D341Med (cell line): ENCODE measurements at regions not wholly inside any gene's neighbourhood (a gene's known extent, or its start where the extent isn't known, plus 50 kb on each side); places are given as distances from the start of the nearest gene placed in this dataset.

Experiments used
- DNase-seq: peaks from one replicate; pipeline ENCODE4 v3.0.0; 2012; ENCODE audit warnings: low spot score

DNA sequence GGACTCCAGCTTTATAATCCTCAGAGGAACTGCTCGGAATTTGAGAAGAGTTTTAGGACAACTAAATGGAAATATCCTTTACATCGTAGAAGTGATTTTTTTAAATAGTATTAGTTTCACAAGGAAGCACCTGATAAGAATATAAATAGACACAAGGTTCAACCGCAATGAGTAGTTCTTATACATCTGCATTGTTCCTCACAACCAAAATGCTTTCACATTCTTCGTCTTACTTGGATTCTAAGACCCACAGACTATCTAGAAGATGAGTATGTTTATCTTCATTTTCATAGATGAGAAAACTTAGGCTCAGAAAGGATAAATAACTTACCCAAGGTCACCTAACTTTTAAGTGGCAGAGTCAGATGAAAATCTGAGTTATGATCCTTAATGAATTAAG, 469.0 kb downstream of the GALC start:
- DNase-seq: no peak

DNA sequence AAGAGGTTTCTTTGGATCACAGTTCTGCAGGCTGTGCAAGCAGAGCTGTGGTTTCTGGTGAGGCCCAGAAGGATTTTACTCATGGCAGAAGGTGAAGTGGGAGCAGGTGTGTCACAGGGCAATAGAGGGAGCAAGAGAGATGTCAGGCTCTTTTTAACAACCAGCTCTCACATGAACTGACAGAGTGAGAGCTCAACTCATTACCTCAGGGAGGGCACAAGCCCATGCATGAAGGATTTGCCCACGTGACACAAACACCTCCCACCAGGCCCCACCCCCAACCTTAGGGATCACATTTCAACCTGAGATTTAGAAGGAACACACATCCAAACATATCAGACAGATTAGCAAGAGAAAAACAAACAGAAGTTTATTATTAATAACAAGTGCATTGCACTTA, 470.4 kb downstream of the GALC start:
- no peak for DNase-seq

DNA sequence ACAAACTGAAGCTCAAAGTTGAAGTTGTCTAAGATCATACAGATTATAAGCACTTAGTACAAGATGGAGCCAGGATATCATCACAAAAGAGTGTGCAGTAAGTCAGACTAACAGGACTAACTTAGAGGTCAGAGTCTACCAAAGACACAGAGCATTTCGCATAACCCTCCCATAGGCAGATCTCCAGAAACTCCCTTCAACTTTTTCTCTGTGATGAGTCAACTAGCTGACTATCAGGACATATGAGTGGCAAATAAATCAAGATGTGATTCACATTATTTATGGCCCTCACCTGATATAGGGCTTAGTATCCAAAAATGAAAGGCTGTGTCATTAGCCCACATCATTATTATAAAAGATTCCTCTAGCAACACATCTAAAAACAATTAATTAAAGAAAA, 484.6 kb downstream of the GALC start:
- no peak for DNase-seq

GRCh38 chr14:87503711-87504110, 489.3 kb downstream of the GALC start:
- DNase-seq: no peak

GRCh38 chr14:87497301-87497700, 495.7 kb downstream of the GALC start:
- no peak for DNase-seq

GRCh38 chr14:87494010-87494409, 499.0 kb downstream of the GALC start:
- no peak for DNase-seq

- DNase-seq: no peak
These were observed 500.4 kb downstream of the GALC start for GRCh38 chr14:87492561-87492960.

GRCh38 chr14:87491816-87492215, 501.2 kb downstream of the GALC start:
- no peak for DNase-seq

GRCh38 chr14:87489196-87489819, 503.7 kb downstream of the GALC start:
- DNase-seq: no peak

GRCh38 chr14:87483271-87484260, 509.4 kb downstream of the GALC start:
- DNase-seq: no peak

- no peak for DNase-seq
These were observed 524.5 kb downstream of the GALC start for GRCh38 chr14:87468531-87468930.

DNA sequence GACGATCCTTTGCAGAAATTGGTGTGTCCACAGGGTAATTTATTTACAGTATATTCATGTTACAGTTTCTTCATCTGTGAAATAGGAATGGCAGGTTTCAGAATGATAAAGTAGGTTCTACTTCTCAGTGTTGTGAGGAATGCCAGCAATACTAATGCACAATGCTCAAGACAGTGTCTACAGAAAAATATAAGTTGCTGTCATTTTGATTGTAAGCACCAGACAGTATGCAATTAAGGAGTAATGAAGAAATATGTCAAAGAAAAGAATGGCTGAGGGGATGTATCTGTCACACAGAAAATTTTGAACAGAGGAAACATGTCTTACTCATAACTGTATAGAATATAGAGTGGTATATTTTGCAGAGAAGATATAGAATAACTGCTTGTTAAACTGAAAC, 525.4 kb downstream of the GALC start:
- DNase-seq: no peak

GRCh38 chr14:87465770-87466169, 527.2 kb downstream of the GALC start:
- DNase-seq: no peak

GRCh38 chr14:87461704-87462103, 531.3 kb downstream of the GALC start:
- DNase-seq: no peak

DNA sequence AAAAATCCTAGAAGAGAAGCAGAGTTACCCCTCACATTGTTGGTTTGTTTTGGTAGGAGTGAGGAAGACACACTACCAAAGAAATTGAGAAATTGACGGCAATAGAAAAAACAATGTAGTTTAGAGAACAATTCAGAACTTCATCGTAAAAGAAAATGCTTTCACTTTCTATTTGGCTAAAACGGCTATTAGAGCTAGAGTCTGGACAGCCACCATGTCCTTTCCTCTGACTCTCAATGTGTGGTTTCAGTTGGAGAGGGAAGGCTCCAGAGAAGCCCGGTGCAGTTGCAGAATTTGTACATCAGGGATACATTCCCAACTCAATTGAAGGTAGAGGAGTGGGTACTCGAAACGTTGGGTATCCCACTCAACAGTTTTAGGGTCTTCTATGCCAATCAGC, 535.3 kb downstream of the GALC start:
- DNase-seq: no peak

- DNase-seq: no peak
These were observed 542.8 kb downstream of the GALC start for GRCh38 chr14:87450193-87450592.

- no peak for DNase-seq
These were observed 544.0 kb downstream of the GALC start for GRCh38 chr14:87449016-87449415.

DNA sequence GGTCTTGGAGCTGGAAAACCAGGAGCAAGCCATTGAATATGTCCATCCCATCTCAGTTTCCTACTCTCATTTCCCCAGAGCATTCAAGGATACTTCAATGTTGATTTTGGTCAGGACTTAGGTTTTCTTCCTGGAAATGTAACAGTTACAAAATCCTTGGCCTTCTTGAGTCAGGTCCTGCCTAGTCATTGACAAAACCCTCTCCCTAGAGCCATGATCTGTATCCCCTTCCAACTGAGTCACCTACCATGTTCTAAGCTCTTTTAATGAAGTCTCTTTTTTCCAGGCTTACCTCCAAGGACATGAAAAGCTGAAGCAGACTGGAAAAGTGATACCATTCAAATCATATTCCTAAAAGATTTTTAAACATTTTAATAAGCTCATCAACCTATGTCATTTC, 549.2 kb downstream of the GALC start:
- DNase-seq: no peak

DNA sequence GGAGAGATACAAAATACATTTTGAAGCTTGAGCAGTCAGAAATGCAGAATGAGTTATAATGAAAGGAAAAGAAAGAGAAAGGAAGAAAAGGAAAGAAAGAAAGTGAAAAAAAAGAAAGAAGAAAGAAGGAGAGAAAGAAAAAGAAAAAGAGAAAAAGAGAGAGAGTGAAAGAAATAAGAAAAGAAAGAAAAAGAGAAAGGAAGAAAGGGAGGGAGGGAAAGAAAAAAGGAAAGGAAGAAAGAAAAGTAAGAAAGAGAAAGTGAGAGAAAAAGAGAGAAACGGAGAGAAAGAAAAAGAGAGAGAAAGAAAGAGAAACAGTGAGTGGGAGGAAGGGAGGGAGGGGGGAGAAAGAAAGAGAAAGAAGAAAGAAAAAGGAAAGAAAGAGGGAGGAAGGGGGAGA, 549.9 kb downstream of the GALC start:
- no peak for DNase-seq

DNA sequence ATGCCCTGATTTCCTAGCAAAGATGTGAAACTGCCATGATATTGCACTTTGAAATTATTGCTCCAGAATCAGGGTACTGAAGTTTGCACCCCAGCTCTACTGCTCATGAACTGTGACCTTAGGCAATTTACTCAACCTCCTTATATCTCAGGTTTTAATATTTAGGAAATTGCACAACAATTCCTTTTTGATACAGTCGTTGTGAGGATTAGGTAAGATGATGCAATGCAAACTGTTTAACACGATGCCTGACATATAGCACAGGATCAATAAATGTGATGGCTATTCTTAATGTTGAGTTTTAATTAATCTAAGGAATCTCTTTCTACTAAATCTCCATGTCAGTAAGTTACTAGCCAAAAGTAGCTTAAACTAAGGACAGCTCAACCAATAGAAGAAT, 555.8 kb downstream of the GALC start:
- DNase-seq: no peak

- DNase-seq: no peak
These were observed 558.3 kb downstream of the GALC start for GRCh38 chr14:87434680-87435079.

DNA sequence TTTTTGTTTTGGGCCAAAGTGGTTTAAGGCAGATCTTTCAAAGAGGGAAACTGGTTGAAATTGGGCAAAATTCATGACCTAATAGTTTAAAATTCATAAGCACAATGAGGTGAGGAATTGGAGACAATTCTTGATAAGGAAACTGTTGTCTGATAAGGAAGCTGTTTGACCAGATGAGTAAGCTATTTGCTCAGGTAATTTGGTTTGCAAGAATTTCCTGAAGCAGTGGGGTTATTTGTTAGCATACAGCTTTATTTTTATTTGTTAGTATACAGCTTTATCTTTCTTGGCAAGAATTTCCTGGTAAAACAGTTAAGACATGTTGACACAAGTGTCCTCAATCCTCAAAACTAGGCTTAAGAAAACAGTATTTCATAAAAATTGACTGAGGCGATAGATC, 559.0 kb downstream of the GALC start:
- no peak for DNase-seq

- DNase-seq: no peak
These were observed 560.3 kb downstream of the GALC start for GRCh38 chr14:87432698-87433097.

- no peak for DNase-seq
These were observed 562.2 kb downstream of the GALC start for GRCh38 chr14:87430810-87431209.
